Hepatocyte (in vitro differentiated cells): ENCODE measurements at regions not wholly inside any gene's neighbourhood (a gene's known extent, or its start where the extent isn't known, plus 50 kb on each side); places are given as distances from the start of the nearest gene placed in this dataset.

Source experiments
- EZH2phosphoT487 ChIP-seq: fragments of 200-600 bp; sonication (generic); IDR thresholded peaks from one replicate; pipeline ENCODE4 v1.6.1; 2018; ENCODE audit warnings: antibody characterized with exemption, mild to moderate bottlenecking, low read depth, moderate library complexity; ENCODE audit not compliant: unreplicated experiment, severe bottlenecking
- TF ChIP-seq, protein P1 (sequence below): fragments of 200-600 bp; sonication (generic); IDR thresholded peaks from 2 replicates; pipeline ENCODE4 v1.5.1; 2016; ENCODE audit warnings: antibody characterized with exemption, mild to moderate bottlenecking; ENCODE audit not compliant: poor library complexity

GRCh38 chr4:45751877-45752530 is 371.9 kb downstream of the GABRG1 start:
- no peak for TF ChIP-seq EZH2phosphoT487
- TF ChIP-seq, protein P1, sequence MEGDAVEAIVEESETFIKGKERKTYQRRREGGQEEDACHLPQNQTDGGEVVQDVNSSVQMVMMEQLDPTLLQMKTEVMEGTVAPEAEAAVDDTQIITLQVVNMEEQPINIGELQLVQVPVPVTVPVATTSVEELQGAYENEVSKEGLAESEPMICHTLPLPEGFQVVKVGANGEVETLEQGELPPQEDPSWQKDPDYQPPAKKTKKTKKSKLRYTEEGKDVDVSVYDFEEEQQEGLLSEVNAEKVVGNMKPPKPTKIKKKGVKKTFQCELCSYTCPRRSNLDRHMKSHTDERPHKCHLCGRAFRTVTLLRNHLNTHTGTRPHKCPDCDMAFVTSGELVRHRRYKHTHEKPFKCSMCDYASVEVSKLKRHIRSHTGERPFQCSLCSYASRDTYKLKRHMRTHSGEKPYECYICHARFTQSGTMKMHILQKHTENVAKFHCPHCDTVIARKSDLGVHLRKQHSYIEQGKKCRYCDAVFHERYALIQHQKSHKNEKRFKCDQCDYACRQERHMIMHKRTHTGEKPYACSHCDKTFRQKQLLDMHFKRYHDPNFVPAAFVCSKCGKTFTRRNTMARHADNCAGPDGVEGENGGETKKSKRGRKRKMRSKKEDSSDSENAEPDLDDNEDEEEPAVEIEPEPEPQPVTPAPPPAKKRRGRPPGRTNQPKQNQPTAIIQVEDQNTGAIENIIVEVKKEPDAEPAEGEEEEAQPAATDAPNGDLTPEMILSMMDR = no peak
